ENCODE measurements at regions not wholly inside any gene's neighbourhood (a gene's known extent, or its start where the extent isn't known, plus 50 kb on each side); places are given as distances from the start of the nearest gene placed in this dataset.

DNA sequence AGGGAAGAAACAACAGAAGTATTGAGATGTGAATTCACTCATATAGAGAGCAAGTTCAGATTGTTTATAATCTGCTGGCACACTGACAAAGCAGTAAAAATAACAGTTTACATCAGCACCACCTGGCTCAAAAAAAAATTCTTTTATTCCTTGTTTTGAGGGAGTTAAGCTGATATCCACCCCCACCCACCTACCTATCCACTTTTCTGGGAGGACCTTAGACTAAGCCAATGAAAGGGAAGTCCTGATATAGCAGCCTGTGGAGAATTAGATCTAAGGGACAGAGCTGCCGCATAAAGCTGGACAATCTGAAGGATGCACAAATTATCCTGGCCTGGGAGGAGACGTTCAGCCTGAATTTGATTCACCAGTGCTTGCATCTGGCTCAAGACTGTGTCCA lies 264.5 kb downstream of the RCHY1 start:
- Histone ChIP-seq H3K36me3 (ENCODE audit: control insufficient read depth in 1 of 2, insufficient read depth in 2 of 2, low read length in 2 of 2) (no peaks in the 10 kb centered on the region), H3K27ac (ENCODE audit: low read depth, low read length) (no peak overlapping the region), H3K9ac (ENCODE audit: low read depth in 1 of 2, low read length in 2 of 2) (no peak overlapping the region), H3K4me1 (ENCODE audit: control insufficient read depth in 1 of 2, insufficient read depth in 2 of 2, low read length in 2 of 2) (no peaks in the 10 kb centered on the region), H3K4me3 (ENCODE audit: low read depth in 1 of 2, low read length in 2 of 2) (no peak overlapping the region), H3K9me3 (ENCODE audit: control insufficient read depth in 1 of 2, low read length in 2 of 2) (no peaks in the 10 kb centered on the region), H3K27me3 (ENCODE audit: control insufficient read depth in 1 of 2, insufficient read depth in 2 of 2, low read length in 2 of 2) (no peaks in the 10 kb centered on the region)

DNA sequence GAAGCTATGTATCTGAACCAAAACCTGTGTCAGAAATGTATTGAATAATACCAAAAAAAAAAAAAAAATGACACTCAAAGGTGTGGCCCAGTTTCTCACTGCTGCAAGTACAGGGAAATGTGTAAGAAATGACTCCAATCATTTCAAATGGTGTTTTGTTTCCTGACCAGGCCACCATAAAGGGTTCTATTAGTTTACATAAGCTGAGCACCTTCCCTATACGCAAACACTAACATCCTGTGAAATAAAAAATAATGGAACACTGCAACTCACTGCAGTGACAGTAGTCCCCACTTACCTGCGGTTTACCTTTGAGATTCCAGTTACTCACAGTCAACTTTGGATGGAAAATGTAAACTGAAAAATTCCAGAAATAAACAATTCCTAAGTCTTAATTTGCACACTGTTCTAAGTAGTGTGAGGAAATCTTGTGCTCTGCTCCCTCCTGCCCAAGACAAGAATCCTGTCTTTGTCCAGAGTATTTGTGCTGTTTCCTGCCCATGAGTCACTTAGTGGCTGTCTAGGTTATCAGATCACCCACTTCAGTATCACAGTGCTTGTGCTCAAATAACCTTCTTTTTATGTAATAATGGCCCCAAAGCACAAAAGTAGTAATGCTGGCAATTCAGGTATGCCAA lies 265.3 kb downstream of the RCHY1 start:
- no peak overlapping the region for H3K27ac ChIP-seq (ENCODE audit: low read depth, low read length)
- H3K9ac ChIP-seq (ENCODE audit: low read depth in 1 of 2, low read length in 2 of 2), result no peak overlapping the region
- H3K27me3 ChIP-seq (ENCODE audit: control insufficient read depth in 1 of 2, insufficient read depth in 2 of 2, low read length in 2 of 2), result no peaks in the 10 kb centered on the region
- no peaks in the 10 kb centered on the region for H3K9me3 ChIP-seq (ENCODE audit: control insufficient read depth in 1 of 2, low read length in 2 of 2)
- no peaks in the 10 kb centered on the region for H3K36me3 ChIP-seq (ENCODE audit: control insufficient read depth in 1 of 2, insufficient read depth in 2 of 2, low read length in 2 of 2)
- no peak overlapping the region for H3K4me3 ChIP-seq (ENCODE audit: low read depth in 1 of 2, low read length in 2 of 2)
- H3K4me1 ChIP-seq (ENCODE audit: control insufficient read depth in 1 of 2, insufficient read depth in 2 of 2, low read length in 2 of 2), result no peaks in the 10 kb centered on the region

DNA sequence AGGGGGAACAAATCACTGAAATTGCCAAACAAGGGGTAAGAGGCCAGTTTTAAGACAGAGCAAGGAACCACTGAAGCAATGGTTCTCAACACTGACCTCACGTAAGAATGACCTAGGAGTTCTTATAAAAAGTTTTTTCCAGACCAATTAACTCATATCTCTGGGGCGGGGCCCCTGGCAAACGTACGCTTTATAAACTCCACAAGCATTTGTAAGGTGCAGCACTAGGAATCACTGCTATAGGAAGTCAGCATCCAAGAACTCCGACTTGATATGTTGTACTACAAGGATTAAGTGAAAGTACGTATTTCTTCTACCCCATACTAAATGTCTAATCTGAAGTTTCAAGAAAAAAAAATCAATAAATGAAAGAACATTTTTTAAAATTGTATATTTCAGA lies 269.9 kb downstream of the RCHY1 start:
- H3K27ac ChIP-seq (ENCODE audit: low read depth, low read length), result no peak overlapping the region

DNA sequence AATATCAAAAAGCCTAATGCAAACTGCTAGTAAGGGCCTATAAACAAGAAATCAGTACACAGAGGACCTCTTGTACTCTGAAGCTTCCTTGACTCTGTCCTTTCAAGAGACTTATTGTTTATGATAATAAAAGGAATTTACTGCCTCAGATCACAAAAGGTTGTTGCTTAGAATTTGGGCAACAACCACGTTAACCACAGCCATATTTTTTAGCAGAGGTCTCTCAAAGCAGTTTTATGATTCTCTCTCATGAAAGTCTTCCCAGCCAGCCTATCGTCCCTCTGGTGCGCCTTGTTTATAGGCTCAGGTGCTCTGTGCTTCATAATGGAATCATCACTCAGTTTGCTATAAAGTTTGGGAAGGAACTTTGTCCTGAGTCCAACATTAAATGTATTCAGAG lies 270.6 kb downstream of the RCHY1 start:
- H3K27ac ChIP-seq (ENCODE audit: low read depth, low read length), result no peak overlapping the region
- H3K9me3 ChIP-seq (ENCODE audit: control insufficient read depth in 1 of 2, low read length in 2 of 2), result peaks cover 0 to 4% of the 10 kb centered on the region in 2 donors
- no peak overlapping the region for H3K9ac ChIP-seq (ENCODE audit: low read depth in 1 of 2, low read length in 2 of 2)
- H3K27me3 ChIP-seq (ENCODE audit: control insufficient read depth in 1 of 2, insufficient read depth in 2 of 2, low read length in 2 of 2), result no peaks in the 10 kb centered on the region
- H3K36me3 ChIP-seq (ENCODE audit: control insufficient read depth in 1 of 2, insufficient read depth in 2 of 2, low read length in 2 of 2), result no peaks in the 10 kb centered on the region
- no peaks in the 10 kb centered on the region for H3K4me1 ChIP-seq (ENCODE audit: control insufficient read depth in 1 of 2, insufficient read depth in 2 of 2, low read length in 2 of 2)
- no peak overlapping the region for H3K4me3 ChIP-seq (ENCODE audit: low read depth in 1 of 2, low read length in 2 of 2)

More for the DNA sequence above, 269.9 kb downstream of the RCHY1 start:
- Histone ChIP-seq H3K36me3 (ENCODE audit: control insufficient read depth in 1 of 2, insufficient read depth in 2 of 2, low read length in 2 of 2) (no peaks in the 10 kb centered on the region), H3K4me3 (ENCODE audit: low read depth in 1 of 2, low read length in 2 of 2) (no peak overlapping the region), H3K27me3 (ENCODE audit: control insufficient read depth in 1 of 2, insufficient read depth in 2 of 2, low read length in 2 of 2) (no peaks in the 10 kb centered on the region), H3K9me3 (ENCODE audit: control insufficient read depth in 1 of 2, low read length in 2 of 2) (peaks cover 0 to 1% of the 10 kb centered on the region in 2 donors), H3K4me1 (ENCODE audit: control insufficient read depth in 1 of 2, insufficient read depth in 2 of 2, low read length in 2 of 2) (no peaks in the 10 kb centered on the region), H3K9ac (ENCODE audit: low read depth in 1 of 2, low read length in 2 of 2) (no peak overlapping the region)

DNA sequence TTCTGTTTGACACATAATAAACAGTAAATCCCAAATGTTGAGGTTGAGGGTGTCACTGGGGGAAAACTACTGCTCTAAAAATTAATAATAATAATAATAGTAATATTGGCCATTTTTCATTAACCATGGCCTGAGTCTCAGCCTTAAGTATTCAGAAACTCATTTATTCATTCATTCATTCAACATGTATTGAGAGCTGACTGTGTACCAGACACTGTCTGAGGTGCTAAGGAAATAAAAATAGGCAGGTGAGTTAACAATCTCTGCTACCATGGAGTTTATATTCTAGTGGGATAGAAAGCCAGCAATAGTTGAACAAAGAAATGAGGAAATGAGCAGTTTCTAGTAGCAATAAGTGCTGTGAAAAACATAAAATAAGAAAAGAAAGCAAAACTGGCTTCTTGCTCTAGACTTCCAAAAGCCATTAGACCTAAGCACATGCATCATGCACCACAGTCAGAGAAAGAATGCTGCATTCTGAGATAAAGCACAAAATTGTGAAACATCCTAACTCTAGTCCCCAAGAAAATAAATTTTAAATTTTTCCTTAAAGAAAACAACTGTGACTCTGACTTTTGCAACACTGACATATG lies 278.7 kb downstream of the RCHY1 start:
- Histone ChIP-seq H3K9ac (ENCODE audit: low read depth in 1 of 2, low read length in 2 of 2) (no peak overlapping the region), H3K27me3 (ENCODE audit: control insufficient read depth in 1 of 2, insufficient read depth in 2 of 2, low read length in 2 of 2) (no peaks in the 10 kb centered on the region), H3K27ac (ENCODE audit: low read depth, low read length) (no peak overlapping the region), H3K36me3 (ENCODE audit: control insufficient read depth in 1 of 2, insufficient read depth in 2 of 2, low read length in 2 of 2) (no peaks in the 10 kb centered on the region), H3K4me3 (ENCODE audit: low read depth in 1 of 2, low read length in 2 of 2) (no peak overlapping the region), H3K4me1 (ENCODE audit: control insufficient read depth in 1 of 2, insufficient read depth in 2 of 2, low read length in 2 of 2) (no peaks in the 10 kb centered on the region), H3K9me3 (ENCODE audit: control insufficient read depth in 1 of 2, low read length in 2 of 2) (peaks cover 0 to 4% of the 10 kb centered on the region in 2 donors)

DNA sequence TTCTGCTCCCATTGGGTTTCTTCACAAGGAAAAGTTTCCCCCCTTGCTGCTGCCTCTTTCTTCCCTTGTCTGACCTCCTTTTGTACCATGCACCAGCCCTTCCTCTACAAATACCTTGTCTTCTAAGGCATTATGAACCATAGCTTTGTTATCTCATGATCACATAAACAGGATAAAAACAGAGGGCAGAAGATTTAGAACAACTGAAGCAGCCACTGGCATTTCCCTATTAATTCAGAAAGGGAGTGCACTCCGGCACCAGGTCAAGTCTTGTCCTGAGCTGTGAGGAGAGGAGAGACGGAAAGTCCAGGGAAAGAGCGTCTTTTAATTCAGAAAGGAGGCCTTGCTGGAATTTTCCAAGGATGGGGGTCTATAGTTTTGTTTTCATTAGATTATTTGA lies 281.7 kb downstream of the RCHY1 start:
- no peaks in the 10 kb centered on the region for H3K9me3 ChIP-seq (ENCODE audit: control insufficient read depth in 1 of 2, low read length in 2 of 2)
- no peak overlapping the region for H3K4me3 ChIP-seq (ENCODE audit: low read depth in 1 of 2, low read length in 2 of 2)
- no peak overlapping the region for H3K9ac ChIP-seq (ENCODE audit: low read depth in 1 of 2, low read length in 2 of 2)
- no peaks in the 10 kb centered on the region for H3K4me1 ChIP-seq (ENCODE audit: control insufficient read depth in 1 of 2, insufficient read depth in 2 of 2, low read length in 2 of 2)
- H3K27me3 ChIP-seq (ENCODE audit: control insufficient read depth in 1 of 2, insufficient read depth in 2 of 2, low read length in 2 of 2), result no peaks in the 10 kb centered on the region
- H3K27ac ChIP-seq (ENCODE audit: low read depth, low read length), result no peak overlapping the region
- H3K36me3 ChIP-seq (ENCODE audit: control insufficient read depth in 1 of 2, insufficient read depth in 2 of 2, low read length in 2 of 2), result no peaks in the 10 kb centered on the region

DNA sequence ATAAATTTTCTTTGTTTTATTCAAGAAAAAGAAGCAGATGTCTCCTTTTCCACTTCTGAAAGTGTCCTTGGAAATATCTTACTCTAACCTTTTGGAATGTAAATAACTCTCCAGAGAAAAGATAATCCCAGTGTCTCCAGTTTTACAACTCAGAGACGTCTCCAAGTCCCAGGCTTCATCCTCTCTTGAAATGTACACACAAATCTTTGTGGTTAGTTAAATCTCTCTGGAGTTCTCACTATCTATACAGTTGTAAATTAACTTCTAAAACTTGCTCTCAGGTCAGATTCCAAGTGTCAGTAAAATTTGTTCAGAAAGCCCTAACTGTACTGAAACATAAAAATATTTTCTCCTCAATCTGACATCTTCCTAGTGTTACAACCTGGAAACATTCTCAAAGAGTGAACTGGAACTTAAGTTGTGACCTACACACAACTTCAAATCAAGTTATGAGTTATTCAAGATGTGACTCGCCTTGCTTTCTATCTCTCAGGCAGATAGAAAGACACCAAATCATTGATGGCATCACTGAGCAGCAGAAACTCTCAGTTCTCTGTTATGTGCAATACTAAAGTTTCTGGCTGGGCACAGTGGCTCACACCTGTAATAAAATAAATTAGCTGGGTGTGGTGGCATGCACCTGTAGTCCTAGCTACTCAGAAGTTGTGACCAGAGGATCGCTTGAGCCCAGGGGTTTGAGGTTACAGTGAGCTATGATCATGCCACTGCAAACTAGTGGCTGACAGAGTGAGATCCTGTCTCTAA lies 284.2 kb downstream of the RCHY1 start:
- Histone ChIP-seq H3K9me3 (ENCODE audit: control insufficient read depth in 1 of 2, low read length in 2 of 2) (no peaks in the 10 kb centered on the region), H3K4me1 (ENCODE audit: control insufficient read depth in 1 of 2, insufficient read depth in 2 of 2, low read length in 2 of 2) (no peaks in the 10 kb centered on the region), H3K4me3 (ENCODE audit: low read depth in 1 of 2, low read length in 2 of 2) (no peak overlapping the region), H3K36me3 (ENCODE audit: control insufficient read depth in 1 of 2, insufficient read depth in 2 of 2, low read length in 2 of 2) (no peaks in the 10 kb centered on the region), H3K27ac (ENCODE audit: low read depth, low read length) (no peak overlapping the region), H3K9ac (ENCODE audit: low read depth in 1 of 2, low read length in 2 of 2) (no peak overlapping the region), H3K27me3 (ENCODE audit: control insufficient read depth in 1 of 2, insufficient read depth in 2 of 2, low read length in 2 of 2) (no peaks in the 10 kb centered on the region)

DNA sequence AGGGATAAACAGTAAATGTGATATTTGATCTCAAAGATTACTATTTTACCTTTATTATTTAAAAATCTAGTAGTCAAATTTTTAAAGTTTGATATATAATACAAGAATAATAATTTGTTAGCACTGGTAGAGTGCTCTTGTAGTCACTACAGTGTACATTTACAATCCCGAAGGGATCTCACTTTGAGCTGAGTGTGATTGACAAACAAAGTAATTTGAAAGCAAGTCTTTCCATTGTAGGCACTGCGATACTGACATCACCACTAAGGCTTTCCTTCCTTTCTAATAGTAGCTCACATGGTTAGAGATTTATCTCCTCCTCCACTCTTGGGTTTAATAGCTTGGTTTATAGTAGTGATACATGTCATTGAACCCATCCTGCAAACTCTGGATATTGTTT lies 280.6 kb downstream of the PARM1 start:
- H3K4me3 ChIP-seq (ENCODE audit: low read depth in 1 of 2, low read length in 2 of 2), result no peak overlapping the region
- H3K9ac ChIP-seq (ENCODE audit: low read depth in 1 of 2, low read length in 2 of 2), result no peak overlapping the region
- H3K36me3 ChIP-seq (ENCODE audit: control insufficient read depth in 1 of 2, insufficient read depth in 2 of 2, low read length in 2 of 2), result no peaks in the 10 kb centered on the region
- H3K4me1 ChIP-seq (ENCODE audit: control insufficient read depth in 1 of 2, insufficient read depth in 2 of 2, low read length in 2 of 2), result no peaks in the 10 kb centered on the region
- no peak overlapping the region for H3K27ac ChIP-seq (ENCODE audit: low read depth, low read length)
- H3K27me3 ChIP-seq (ENCODE audit: control insufficient read depth in 1 of 2, insufficient read depth in 2 of 2, low read length in 2 of 2), result no peaks in the 10 kb centered on the region
- no peaks in the 10 kb centered on the region for H3K9me3 ChIP-seq (ENCODE audit: control insufficient read depth in 1 of 2, low read length in 2 of 2)

DNA sequence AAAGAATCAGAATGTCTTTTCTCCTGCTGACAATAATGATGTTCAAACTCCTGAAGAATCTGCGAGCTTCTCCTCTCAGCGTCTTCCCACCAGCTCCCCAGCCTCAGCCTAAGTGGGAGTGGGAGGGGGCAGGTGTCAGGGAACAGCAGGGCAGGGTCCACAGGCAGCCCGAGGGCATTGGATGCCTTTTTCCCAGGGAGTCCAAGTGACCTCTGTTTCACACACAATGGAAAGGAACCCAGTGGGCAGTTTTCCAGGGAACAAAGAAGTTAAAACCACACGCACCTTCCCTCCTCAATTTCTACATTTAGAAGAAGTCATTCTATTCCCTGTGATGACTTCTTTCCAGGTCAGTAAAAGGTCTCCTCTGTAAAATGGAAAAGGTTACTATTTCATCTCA lies 278.5 kb downstream of the PARM1 start:
- Histone ChIP-seq H3K9me3 (ENCODE audit: control insufficient read depth in 1 of 2, low read length in 2 of 2) (no peaks in the 10 kb centered on the region), H3K27ac (ENCODE audit: low read depth, low read length) (no peak overlapping the region), H3K36me3 (ENCODE audit: control insufficient read depth in 1 of 2, insufficient read depth in 2 of 2, low read length in 2 of 2) (no peaks in the 10 kb centered on the region), H3K4me3 (ENCODE audit: low read depth in 1 of 2, low read length in 2 of 2) (no peak overlapping the region), H3K27me3 (ENCODE audit: control insufficient read depth in 1 of 2, insufficient read depth in 2 of 2, low read length in 2 of 2) (no peaks in the 10 kb centered on the region), H3K9ac (ENCODE audit: low read depth in 1 of 2, low read length in 2 of 2) (no peak overlapping the region), H3K4me1 (ENCODE audit: control insufficient read depth in 1 of 2, insufficient read depth in 2 of 2, low read length in 2 of 2) (no peaks in the 10 kb centered on the region)

DNA sequence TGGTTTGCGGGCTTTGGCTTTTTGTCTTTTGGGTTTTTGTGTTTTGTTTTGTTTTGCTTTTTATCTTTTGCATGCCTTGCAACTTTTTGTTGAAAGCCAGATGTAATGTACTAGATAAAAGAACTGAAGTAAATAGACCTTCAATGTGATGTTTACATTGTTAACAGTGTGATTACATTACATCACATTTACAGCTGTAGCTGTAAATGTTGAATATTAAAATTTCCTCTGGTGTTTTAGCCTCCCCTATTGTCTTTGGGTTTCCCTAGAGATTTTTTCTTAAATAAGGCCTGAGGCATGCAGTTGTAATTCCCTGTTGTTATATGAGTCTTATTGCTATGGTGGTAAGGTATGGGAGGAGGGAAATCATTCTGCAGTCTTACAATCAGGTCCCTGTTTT lies 275.0 kb downstream of the PARM1 start:
- Histone ChIP-seq H3K4me1 (ENCODE audit: control insufficient read depth in 1 of 2, insufficient read depth in 2 of 2, low read length in 2 of 2) (no peaks in the 10 kb centered on the region), H3K36me3 (ENCODE audit: control insufficient read depth in 1 of 2, insufficient read depth in 2 of 2, low read length in 2 of 2) (no peaks in the 10 kb centered on the region), H3K9ac (ENCODE audit: low read depth in 1 of 2, low read length in 2 of 2) (no peak overlapping the region), H3K4me3 (ENCODE audit: low read depth in 1 of 2, low read length in 2 of 2) (no peak overlapping the region), H3K9me3 (ENCODE audit: control insufficient read depth in 1 of 2, low read length in 2 of 2) (no peaks in the 10 kb centered on the region), H3K27me3 (ENCODE audit: control insufficient read depth in 1 of 2, insufficient read depth in 2 of 2, low read length in 2 of 2) (no peaks in the 10 kb centered on the region), H3K27ac (ENCODE audit: low read depth, low read length) (no peak overlapping the region)

Measured in duodenal mucosa (tissue), 2 donors.